ENCODE measurements at regions not wholly inside any gene's neighbourhood (a gene's known extent, or its start where the extent isn't known, plus 50 kb on each side); places are given as distances from the start of the nearest gene placed in this dataset.

- no peak for FAIRE-seq
- Histone ChIP-seq H3K9me3 (ENCODE audit: insufficient read depth in 2 of 2, low read depth in 1 of 2, low read length in 1 of 2) (no peaks in the 10 kb centered on the region), H4K8ac (ENCODE audit: extremely low read depth, insufficient read depth, low read length) (no peak overlapping the region), H2BK12ac (ENCODE audit: low read depth, low read length) (no peak overlapping the region), H2AK5ac (ENCODE audit: low read depth, low read length) (no peak overlapping the region), H3K4me2 (ENCODE audit: insufficient read depth in 1 of 2, low read depth in 2 of 2, low read length in 2 of 2) (0 out of 4 replicates have a peak overlapping the region, but pooled peaks of 1 of the 2 experiments have one; percentile 17), H3K4me3 (ENCODE audit: extremely low read depth in 1 of 4, insufficient read depth in 2 of 4, low read depth in 3 of 4, low read length in 4 of 4) (no peak overlapping the region), H4K5ac (ENCODE audit: insufficient read length, low read depth, low read length) (no peak overlapping the region), H3K23ac (ENCODE audit: insufficient read length) (no peak overlapping the region), H3K56ac (replicated peaks; ENCODE audit: insufficient read length, low read depth, low read length) (no peak overlapping the region), H3K4me1 (replicated peaks in 1 of 4; ENCODE audit: control insufficient read depth in 3 of 4, insufficient read depth in 4 of 4, low read length in 3 of 4) (peaks cover 0 to 9% (median 8%) of the 10 kb centered on the region in 4 experiments; a peak in 6 of 7 replicates), H4K91ac (replicated peaks; ENCODE audit: insufficient read length, low read length) (no peak overlapping the region), H3K36me3 (ENCODE audit: control insufficient read depth in 2 of 4, insufficient read depth in 4 of 4, low read length in 3 of 4) (no peaks in the 10 kb centered on the region), H3K23me2 (ENCODE audit: low read depth, low read length) (no peaks in the 10 kb centered on the region), H2BK20ac (ENCODE audit: low read length) (no peak overlapping the region), H3K14ac (ENCODE audit: insufficient read length) (no peak overlapping the region), H2AFZ (ENCODE audit: low read length) (no peak overlapping the region), H3K79me2 (ENCODE audit: control insufficient read depth in 1 of 2, insufficient read depth in 2 of 2, low read length in 2 of 2) (no peaks in the 10 kb centered on the region; a peak in 1 of 4 replicates), H3K27me3 (replicated peaks in 1 of 4; ENCODE audit: control insufficient read depth in 3 of 4, extremely low read depth in 1 of 4, insufficient read depth in 3 of 4, low read length in 3 of 4) (no peaks in the 10 kb centered on the region), H3K4ac (replicated peaks; ENCODE audit: insufficient read length, low read depth, low read length) (no peak overlapping the region), H2BK5ac (ENCODE audit: low read depth, low read length) (no peak overlapping the region), H2BK15ac (ENCODE audit: low read length) (no peak overlapping the region), H3K9ac (replicated peaks in 1 of 4; ENCODE audit: extremely low read depth in 1 of 4, low read depth in 3 of 4, low read length in 3 of 4) (no peak overlapping the region), H3K18ac (ENCODE audit: extremely low read depth, low read length) (no peak overlapping the region), H3K27ac (ENCODE audit: low read depth, low read length) (no peak overlapping the region), H2BK120ac (replicated peaks; ENCODE audit: low read depth, low read length) (no peak overlapping the region), H4K20me1 (replicated peaks in 1 of 2; ENCODE audit: control insufficient read depth in 1 of 2, insufficient read depth in 2 of 2, low read length in 2 of 2) (peaks cover 0 to 1% of the 10 kb centered on the region in 2 experiments), H3K79me1 (ENCODE audit: low read depth, low read length) (no peaks in the 10 kb centered on the region)
- TF ChIP-seq E2F6 (IDR thresholded peaks at IDR 0.05) (no peak), YY1 (IDR thresholded peaks at IDR 0.05; ENCODE audit: low read depth, low read length) (no peak), SIX5 (IDR thresholded peaks at IDR 0.05; ENCODE audit: low read depth, low read length) (no peak), SIN3A (conservative IDR thresholded peaks at IDR 0.05 in 1 of 2, IDR thresholded peaks at IDR 0.05 in 1 of 2; ENCODE audit: low read depth in 1 of 2, low read length in 2 of 2) (no peak)
- DNase-seq (ENCODE audit: low read depth in 1 of 2, low spot score in 2 of 2), result no peak
- 90% methylated on average over 7 of the region's 7 CpGs; no CpG with 5 or more reads in 1 of the 2 experiments for WGBS, 2 experiments (ENCODE audit: extremely low coverage in 1 of 2, insufficient coverage in 1 of 2, insufficient read length in 1 of 2, insufficient replicate concordance in 2 of 2, low coverage in 1 of 2, low lambda C conversion rate in 2 of 2, missing lambda C conversion rate in 1 of 2)
- CTCF ChIA-PET (ENCODE audit: partially characterized antibody), result no interaction called here
- POLR2A ChIA-PET (ENCODE audit: partially characterized antibody), result no interaction called here
Observed at GRCh38 chr13:22061806-22062391, 391.0 kb downstream of the FGF9 start.
